H1 (cell line): ENCODE measurements at regions not wholly inside any gene's neighbourhood (a gene's known extent, or its start where the extent isn't known, plus 50 kb on each side); places are given as distances from the start of the nearest gene placed in this dataset.

Experiments
- CTCF ChIA-PET: fragments of 300-600 bp; sonication (Branson Sonifier 250); formaldehyde crosslinking; loops from one replicate; lab custom pipeline; 2021; ENCODE audit not compliant: partially characterized antibody; lab: Charles Lee
- POLR2A ChIA-PET: fragments of 300-600 bp; sonication (Branson Sonifier 250); formaldehyde crosslinking; loops from one replicate; lab custom pipeline; 2021; ENCODE audit warnings: inconsistent platforms; ENCODE audit not compliant: partially characterized antibody; lab: Charles Lee
- DNase-seq, 2 experiments: peaks; one replicate each; pipeline versions ENCODE4 v3.0.0 to v3.0.0-alpha.2; 2010 to 2022; ENCODE audit warnings: low spot score in 2 of 2, low read depth in 1 of 2, mixed read lengths in 1 of 2
- FAIRE-seq: peaks from 2 replicates; lab custom pipeline; 2011; peaks lifted over from hg19 to GRCh38; lab: Jason Lieb, UNC
- H2AFZ ChIP-seq: 2 replicates; pipeline ENCODE4 v1.8.1; 2012; ENCODE audit warnings: low read length, inconsistent platforms
- H2AK5ac ChIP-seq: 2 replicates; pipeline ENCODE4 v1.6.1; 2013; ENCODE audit warnings: low read depth, low read length
- H2BK120ac ChIP-seq: replicated peaks from 2 replicates; pipeline ENCODE3; 2013; ENCODE audit warnings: low read depth, low read length, inconsistent platforms
- H2BK12ac ChIP-seq: 2 replicates; pipeline ENCODE4 v1.6.1; 2013; ENCODE audit warnings: low read depth, low read length
- H2BK15ac ChIP-seq: 2 replicates; pipeline ENCODE4 v1.6.1; 2013; ENCODE audit warnings: low read length
- H2BK20ac ChIP-seq: 2 replicates; pipeline ENCODE4 v1.6.1; 2013; ENCODE audit warnings: low read length
- H2BK5ac ChIP-seq: 2 replicates; pipeline ENCODE4 v1.6.1; 2013; ENCODE audit warnings: low read depth, low read length
- H3K14ac ChIP-seq: 2 replicates; pipeline ENCODE4 v1.6.1; 2013; ENCODE audit warnings: inconsistent platforms; ENCODE audit not compliant: insufficient read length
- H3K18ac ChIP-seq: 2 replicates; pipeline ENCODE4 v1.6.1; 2013; ENCODE audit warnings: low read length; ENCODE audit errors: extremely low read depth
- H3K23ac ChIP-seq: 2 replicates; pipeline ENCODE4 v1.6.1; 2013; ENCODE audit warnings: inconsistent platforms; ENCODE audit not compliant: insufficient read length
- H3K23me2 ChIP-seq: 2 replicates; pipeline ENCODE4 v1.6.1; 2013; ENCODE audit warnings: low read depth, low read length
- H3K27ac ChIP-seq: 2 replicates; pipeline ENCODE4 v1.6.1; 2011; ENCODE audit warnings: low read depth, low read length, inconsistent platforms
- H3K27me3 ChIP-seq, 4 experiments: replicated peaks in 1 of 4; 1 replicate in 1 of 4; 2 replicates in 3 of 4; pipeline versions ENCODE4 v1.6.1 to v1.8.1; 2011 to 2013; ENCODE audit warnings: low read length in 3 of 4, mild to moderate bottlenecking in 3 of 4, inconsistent platforms in 2 of 4, mixed read lengths in 2 of 4, moderate library complexity in 1 of 4; ENCODE audit not compliant: control insufficient read depth in 3 of 4, insufficient read depth in 3 of 4; ENCODE audit errors: extremely low read depth in 1 of 4
- H3K36me3 ChIP-seq, 4 experiments: 2 replicates each; pipeline versions ENCODE4 v1.6.1 to v1.8.1; 2011 to 2013; ENCODE audit warnings: mild to moderate bottlenecking in 4 of 4, low read length in 3 of 4, moderate library complexity in 2 of 4, control low read depth in 1 of 4, inconsistent platforms in 1 of 4; ENCODE audit not compliant: insufficient read depth in 4 of 4, control insufficient read depth in 2 of 4
- H3K4ac ChIP-seq: replicated peaks from 2 replicates; pipeline ENCODE3; 2013; ENCODE audit warnings: low read length, low read depth, mixed read lengths, inconsistent platforms; ENCODE audit not compliant: insufficient read length
- H3K4me1 ChIP-seq, 4 experiments: replicated peaks in 1 of 4; 1 replicate in 1 of 4; 2 replicates in 3 of 4; pipeline versions ENCODE4 v1.6.1 to v1.8.1; 2011 to 2013; ENCODE audit warnings: low read length in 3 of 4, inconsistent platforms in 2 of 4, mixed read lengths in 1 of 4; ENCODE audit not compliant: insufficient read depth in 4 of 4, control insufficient read depth in 3 of 4
- H3K4me2 ChIP-seq, 2 experiments: 2 replicates each; pipeline versions ENCODE4 v1.6.1 to v1.8.1; 2011 to 2013; ENCODE audit warnings: low read depth in 2 of 2, low read length in 2 of 2, control low read depth in 1 of 2, inconsistent platforms in 1 of 2, mild to moderate bottlenecking in 1 of 2; ENCODE audit not compliant: insufficient read depth in 1 of 2
- H3K4me3 ChIP-seq, 4 experiments: fragments of 200-600, 300-600 bp in 1 of 4; sonication (generic), shearing (Covaris generic), sonication (Bioruptor Twin) in 1 of 4; 2 replicates each; pipeline versions ENCODE4 v1.5.1 to v1.8.1; 2011 to 2016; ENCODE audit warnings: low read length in 4 of 4, low read depth in 3 of 4, control low read depth in 2 of 4, inconsistent platforms in 2 of 4, mild to moderate bottlenecking in 2 of 4, mixed read lengths in 1 of 4, moderate library complexity in 1 of 4; ENCODE audit not compliant: insufficient read depth in 2 of 4; ENCODE audit errors: extremely low read depth in 1 of 4
- H3K56ac ChIP-seq: replicated peaks from 2 replicates; pipeline ENCODE3; 2013; ENCODE audit warnings: low read depth, mild to moderate bottlenecking, mixed read lengths, low read length, inconsistent platforms; ENCODE audit not compliant: insufficient read length
- H3K79me1 ChIP-seq: 2 replicates; pipeline ENCODE4 v1.6.1; 2013; ENCODE audit warnings: low read depth, low read length, control low read depth
- H3K79me2 ChIP-seq, 2 experiments: 2 replicates each; pipeline versions ENCODE4 v1.6.1 to v1.8.1; 2012 to 2013; ENCODE audit warnings: low read length in 2 of 2, mild to moderate bottlenecking in 2 of 2, inconsistent platforms in 1 of 2; ENCODE audit not compliant: insufficient read depth in 2 of 2, control insufficient read depth in 1 of 2
- H3K9ac ChIP-seq, 4 experiments: replicated peaks in 1 of 4; 1 replicate in 1 of 4; 2 replicates in 3 of 4; pipeline versions ENCODE4 v1.6.1 to v1.8.1; 2011 to 2013; ENCODE audit warnings: low read depth in 3 of 4, low read length in 3 of 4, control low read depth in 2 of 4, mild to moderate bottlenecking in 2 of 4, moderate library complexity in 2 of 4, inconsistent platforms in 1 of 4; ENCODE audit errors: extremely low read depth in 1 of 4
- H3K9me3 ChIP-seq, 2 experiments: 2 replicates each; pipeline versions ENCODE4 v1.6.1 to v1.8.1; 2012 to 2013; ENCODE audit warnings: mild to moderate bottlenecking in 2 of 2, moderate library complexity in 2 of 2, control low read depth in 1 of 2, inconsistent platforms in 1 of 2, low read depth in 1 of 2, low read length in 1 of 2, mixed read lengths in 1 of 2; ENCODE audit not compliant: insufficient read depth in 2 of 2
- H4K20me1 ChIP-seq, 2 experiments: replicated peaks in 1 of 2; 2 replicates each; pipeline versions ENCODE3 to v1.8.1; 2011 to 2013; ENCODE audit warnings: inconsistent platforms in 2 of 2, low read length in 2 of 2, mild to moderate bottlenecking in 1 of 2; ENCODE audit not compliant: insufficient read depth in 2 of 2, control insufficient read depth in 1 of 2
- H4K5ac ChIP-seq: 2 replicates; pipeline ENCODE4 v1.6.1; 2013; ENCODE audit warnings: low read length, low read depth, mixed read lengths, inconsistent platforms; ENCODE audit not compliant: insufficient read length
- H4K8ac ChIP-seq: 2 replicates; pipeline ENCODE4 v1.8.0; 2013; ENCODE audit warnings: mild to moderate bottlenecking, moderate library complexity, low read length, inconsistent platforms; ENCODE audit not compliant: insufficient read depth; ENCODE audit errors: extremely low read depth
- H4K91ac ChIP-seq: replicated peaks from 2 replicates; pipeline ENCODE3; 2013; ENCODE audit warnings: low read length, mixed read lengths, inconsistent platforms; ENCODE audit not compliant: insufficient read length
- BACH1 ChIP-seq: IDR thresholded peaks from 2 replicates; pipeline ENCODE4 v1.6.1; 2012; ENCODE audit warnings: low read length, improper control_type of control experiment
- BCL11A ChIP-seq, 2 experiments: IDR thresholded peaks; one replicate each; pipeline ENCODE4 v1.6.1; 2011; ENCODE audit warnings: low read depth in 2 of 2, low read length in 2 of 2, mild to moderate bottlenecking in 2 of 2
- GABPA ChIP-seq: IDR thresholded peaks from 2 replicates; pipeline ENCODE4 v1.6.1; 2011; ENCODE audit warnings: mild to moderate bottlenecking, low read length, moderate library complexity, borderline replicate concordance; ENCODE audit not compliant: insufficient read depth
- SIRT6 ChIP-seq: IDR thresholded peaks from one replicate; pipeline ENCODE4 v1.7.1; 2012; ENCODE audit warnings: low read length, inconsistent platforms
- WGBS, 2 experiments: shearing (Covaris generic) in 1 of 2; methylation state at CpG; one replicate each; pipeline versions ENCODE4 v1.1.6 to v1.1.7; 2013 to 2015; ENCODE audit warnings: low lambda C conversion rate in 2 of 2, mixed read lengths in 2 of 2, inconsistent platforms in 1 of 2, low coverage in 1 of 2, missing lambda C conversion rate in 1 of 2; ENCODE audit not compliant: insufficient replicate concordance in 2 of 2, insufficient coverage in 1 of 2, insufficient read length in 1 of 2; ENCODE audit errors: extremely low coverage in 1 of 2, missing lambda C conversion rate in 1 of 2; 5-methylcytosine and 5-hydroxymethylcytosine counted together

GRCh38 chr2:67095121-67095520, 302.0 kb upstream of the ETAA1 start:
- no peak overlapping the region for H3K4ac ChIP-seq
- H3K4me2 ChIP-seq: no peak overlapping the region
- H2BK15ac ChIP-seq: no peak overlapping the region
- H3K14ac ChIP-seq: no peak overlapping the region
- H4K20me1 ChIP-seq: no peaks in the 10 kb centered on the region
- no peak overlapping the region for H4K91ac ChIP-seq
- no peak overlapping the region for H2AFZ ChIP-seq
- H3K18ac ChIP-seq: no peak overlapping the region
- no peaks in the 10 kb centered on the region for H3K27me3 ChIP-seq
- H2BK20ac ChIP-seq: no peak overlapping the region
- H2AK5ac ChIP-seq: no peak overlapping the region
- no peak overlapping the region for H3K23ac ChIP-seq
- TF ChIP-seq GABPA (no peak), BCL11A (IDR thresholded peaks at IDR 0.05; ENCODE audit: low read depth in 2 of 2, low read length in 2 of 2) (no peak), BACH1 (no peak), SIRT6 (no peak)
- H3K56ac ChIP-seq: no peak overlapping the region
- no peak overlapping the region for H2BK120ac ChIP-seq
- no peak overlapping the region for H2BK12ac ChIP-seq
- H4K8ac ChIP-seq: no peak overlapping the region
- ChIA-PET CTCF (no interaction called here), POLR2A (no interaction called here)
- no peaks in the 10 kb centered on the region for H3K79me2 ChIP-seq
- no peak overlapping the region for H2BK5ac ChIP-seq
- H3K9ac ChIP-seq: no peak overlapping the region
- H3K27ac ChIP-seq: no peak overlapping the region
- no peaks in the 10 kb centered on the region for H3K9me3 ChIP-seq
- no peaks in the 10 kb centered on the region for H3K23me2 ChIP-seq
- no peaks in the 10 kb centered on the region for H3K36me3 ChIP-seq
- WGBS, 2 experiments: 91% methylated on average over 7 of the region's 7 CpGs; no CpG with 5 or more reads in 1 of the 2 experiments
- no peak overlapping the region for H4K5ac ChIP-seq
- H3K4me1 ChIP-seq: no peaks in the 10 kb centered on the region
- FAIRE-seq: no peak
- H3K4me3 ChIP-seq: no peak overlapping the region
- no peaks in the 10 kb centered on the region for H3K79me1 ChIP-seq
- DNase-seq: no peak
